HUES6 (cell line): ENCODE measurements at regions not wholly inside any gene's neighbourhood (a gene's known extent, or its start where the extent isn't known, plus 50 kb on each side); places are given as distances from the start of the nearest gene placed in this dataset.

Experiments used
- H3K27ac ChIP-seq: 2 replicates; pipeline ENCODE4 v1.7.0; 2013; ENCODE audit warnings: low read depth, mild to moderate bottlenecking, low read length, inconsistent platforms
- H3K27me3 ChIP-seq: 2 replicates; pipeline ENCODE4 v1.6.1; 2013; ENCODE audit warnings: low read length; ENCODE audit not compliant: control insufficient read depth, insufficient read depth
- H3K36me3 ChIP-seq: 2 replicates; pipeline ENCODE4 v1.6.1; 2013; ENCODE audit warnings: low read length; ENCODE audit not compliant: control insufficient read depth, insufficient read depth
- H3K4me1 ChIP-seq: 2 replicates; pipeline ENCODE4 v1.6.1; 2013; ENCODE audit warnings: low read length; ENCODE audit not compliant: control insufficient read depth, insufficient read depth
- H3K4me3 ChIP-seq: 2 replicates; pipeline ENCODE4 v1.5.1; 2013; ENCODE audit warnings: low read depth, low read length
- H3K9ac ChIP-seq: one replicate; pipeline ENCODE4 v1.6.1; 2013; ENCODE audit warnings: mild to moderate bottlenecking, low read length
- H3K9me3 ChIP-seq: 2 replicates; pipeline ENCODE4 v1.6.1; 2013; ENCODE audit warnings: low read depth, low read length; ENCODE audit not compliant: control insufficient read depth, insufficient read depth

GRCh38 chr16:86242244-86243122, 267.8 kb upstream of the FOXF1 start:
- H3K4me3 ChIP-seq: no peak overlapping the region
- H3K4me1 ChIP-seq: peaks cover 7% of the 10 kb centered on the region; the same call in 1 of the 2 replicates
- no peak overlapping the region for H3K27ac ChIP-seq
- H3K9ac ChIP-seq: no peak overlapping the region
- no peaks in the 10 kb centered on the region for H3K36me3 ChIP-seq
- H3K9me3 ChIP-seq: peaks cover 10% of the 10 kb centered on the region
- H3K27me3 ChIP-seq: peaks cover 12% of the 10 kb centered on the region

- Histone ChIP-seq H3K27me3 (peaks cover 12% of the 10 kb centered on the region), H3K4me1 (peaks cover 7% of the 10 kb centered on the region; the same call in 1 of the 2 replicates), H3K36me3 (no peaks in the 10 kb centered on the region), H3K9me3 (peaks cover 10% of the 10 kb centered on the region), H3K4me3 (no peak overlapping the region), H3K27ac (no peak overlapping the region), H3K9ac (no peak overlapping the region)
Observed at GRCh38 chr16:86243123-86243473, 267.2 kb upstream of the FOXF1 start.

DNA sequence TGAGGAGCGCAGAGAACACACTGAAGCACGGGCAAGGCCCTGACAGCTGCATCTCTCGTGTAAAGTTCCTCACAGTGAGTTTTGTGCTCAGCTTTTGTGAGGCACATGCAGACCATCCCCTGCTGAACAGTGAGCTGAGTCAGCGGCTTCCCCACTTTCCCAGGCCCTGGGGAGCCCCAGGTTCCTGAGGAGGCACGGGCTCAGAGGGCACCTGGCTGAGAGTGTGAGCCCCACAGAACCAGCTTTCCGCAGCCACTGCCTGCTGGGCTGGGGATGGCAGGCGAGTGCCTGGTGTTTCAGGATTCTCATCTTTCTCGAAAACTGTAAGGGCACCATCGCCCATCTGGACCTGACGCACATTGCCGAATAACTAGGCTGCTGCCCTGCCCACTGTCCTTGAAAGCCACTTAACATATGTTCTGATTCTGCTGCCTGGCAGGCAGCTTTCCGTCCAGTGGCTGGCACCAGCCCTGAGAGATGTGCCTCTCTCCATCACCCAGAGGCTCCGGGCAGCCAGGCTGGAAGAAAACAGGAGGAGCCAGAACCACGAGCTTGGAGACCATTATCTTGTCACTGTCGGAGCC, 266.7 kb upstream of the FOXF1 start:
- Histone ChIP-seq H3K9ac (no peak overlapping the region), H3K27me3 (peaks cover 12% of the 10 kb centered on the region), H3K4me3 (no peak overlapping the region), H3K4me1 (peaks cover 7% of the 10 kb centered on the region; the same call in 1 of the 2 replicates), H3K27ac (no peak overlapping the region), H3K36me3 (no peaks in the 10 kb centered on the region), H3K9me3 (peaks cover 10% of the 10 kb centered on the region)

- Histone ChIP-seq H3K27me3 (peaks cover 12% of the 10 kb centered on the region), H3K9ac (no peak overlapping the region), H3K36me3 (no peaks in the 10 kb centered on the region), H3K4me3 (no peak overlapping the region), H3K9me3 (peaks cover 10% of the 10 kb centered on the region), H3K4me1 (peaks cover 7% of the 10 kb centered on the region; the same call in 1 of the 2 replicates), H3K27ac (no peak overlapping the region)
Observed at GRCh38 chr16:86244158-86244557, 266.2 kb upstream of the FOXF1 start.

- H3K4me1 ChIP-seq: peaks cover 7% of the 10 kb centered on the region; the same call in 1 of the 2 replicates
- H3K27me3 ChIP-seq: peaks cover 12% of the 10 kb centered on the region
- H3K9ac ChIP-seq: no peak overlapping the region
- no peak overlapping the region for H3K27ac ChIP-seq
- peaks cover 10% of the 10 kb centered on the region for H3K9me3 ChIP-seq
- H3K36me3 ChIP-seq: no peaks in the 10 kb centered on the region
- no peak overlapping the region for H3K4me3 ChIP-seq
Observed at GRCh38 chr16:86244936-86245335, 265.4 kb upstream of the FOXF1 start.

DNA sequence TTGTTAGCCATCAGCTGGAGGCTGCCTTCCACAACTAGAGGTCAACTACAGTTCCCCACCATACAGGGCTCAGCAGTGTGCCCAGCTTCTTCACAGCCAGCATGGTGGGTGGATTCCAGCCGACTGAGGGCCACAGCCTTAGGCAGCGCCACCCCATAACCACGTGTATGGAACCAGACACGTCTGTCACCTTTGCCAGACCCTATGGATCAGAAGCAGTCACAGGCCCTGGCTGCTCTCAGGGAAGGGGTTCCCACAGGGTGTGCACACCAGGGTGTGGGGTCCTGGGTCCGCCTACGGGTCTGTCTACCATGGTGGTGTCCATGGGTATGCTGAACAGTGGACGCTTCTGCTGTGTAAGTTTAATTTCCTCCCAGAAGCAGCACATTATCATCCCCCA, 265.0 kb upstream of the FOXF1 start:
- H3K9me3 ChIP-seq: peaks cover 10% of the 10 kb centered on the region
- no peak overlapping the region for H3K9ac ChIP-seq
- H3K27me3 ChIP-seq: peaks cover 12% of the 10 kb centered on the region
- no peaks in the 10 kb centered on the region for H3K36me3 ChIP-seq
- H3K4me3 ChIP-seq: no peak overlapping the region
- H3K4me1 ChIP-seq: peaks cover 7% of the 10 kb centered on the region; the same call in 1 of the 2 replicates
- H3K27ac ChIP-seq: no peak overlapping the region

DNA sequence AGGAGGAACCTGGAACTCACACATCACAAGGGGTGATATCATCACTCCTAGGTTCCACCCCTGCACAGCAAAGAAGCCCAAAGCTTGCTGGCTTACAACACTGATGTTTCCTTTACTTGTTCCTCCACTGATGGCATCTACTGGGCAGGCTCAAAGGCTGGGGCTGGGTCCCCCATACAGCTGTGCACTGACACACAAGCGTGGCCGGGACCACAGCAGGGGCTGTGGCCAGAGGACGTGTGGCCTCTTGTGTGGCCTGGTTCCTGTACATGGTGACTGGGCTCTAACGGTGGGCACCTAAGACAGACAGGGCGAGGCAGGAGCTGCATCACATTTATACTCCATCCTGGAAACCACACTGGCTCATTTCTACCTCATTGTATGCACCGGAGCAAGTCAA, 264.4 kb upstream of the FOXF1 start:
- no peaks in the 10 kb centered on the region for H3K36me3 ChIP-seq
- peaks cover 6% of the 10 kb centered on the region; the same call in 1 of the 2 replicates for H3K4me1 ChIP-seq
- H3K27me3 ChIP-seq: peaks cover 12% of the 10 kb centered on the region
- no peak overlapping the region for H3K9ac ChIP-seq
- no peak overlapping the region for H3K27ac ChIP-seq
- H3K9me3 ChIP-seq: peaks cover 10% of the 10 kb centered on the region
- no peak overlapping the region for H3K4me3 ChIP-seq

- no peak overlapping the region for H3K27ac ChIP-seq
Observed at GRCh38 chr16:86248310-86248905, 261.9 kb upstream of the FOXF1 start.

DNA sequence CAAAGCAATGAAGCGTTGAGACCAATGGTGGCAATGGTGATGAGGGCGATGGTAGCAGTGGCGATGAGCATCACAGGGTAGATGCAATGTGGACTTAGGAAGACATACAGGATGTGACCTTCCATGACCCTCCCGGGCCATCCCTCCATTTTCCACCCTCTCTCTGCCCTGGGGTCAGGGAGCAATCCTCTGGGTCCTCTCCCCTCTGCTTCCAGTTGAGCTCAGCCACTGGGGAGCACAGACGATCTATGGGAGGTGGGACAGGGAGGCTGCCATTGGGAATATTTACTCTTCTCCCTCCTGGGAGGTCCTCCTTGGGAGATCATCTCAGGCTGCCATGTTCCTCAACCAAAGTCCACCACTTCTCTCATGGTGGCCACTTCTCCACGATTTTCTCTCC, 260.7 kb upstream of the FOXF1 start:
- no peaks in the 10 kb centered on the region for H3K36me3 ChIP-seq
- no peak overlapping the region for H3K9ac ChIP-seq
- no peak overlapping the region for H3K27ac ChIP-seq
- peaks cover 10% of the 10 kb centered on the region for H3K9me3 ChIP-seq
- H3K4me1 ChIP-seq: no peaks in the 10 kb centered on the region
- peaks cover 13% of the 10 kb centered on the region for H3K27me3 ChIP-seq
- H3K4me3 ChIP-seq: no peak overlapping the region

More at GRCh38 chr16:86248310-86248905, 261.9 kb upstream of the FOXF1 start:
- Histone ChIP-seq H3K9me3 (peaks cover 10% of the 10 kb centered on the region), H3K36me3 (no peaks in the 10 kb centered on the region), H3K27me3 (peaks cover 13% of the 10 kb centered on the region), H3K9ac (no peak overlapping the region), H3K4me1 (no peaks in the 10 kb centered on the region; the same call in 1 of the 2 replicates), H3K4me3 (no peak overlapping the region)

DNA sequence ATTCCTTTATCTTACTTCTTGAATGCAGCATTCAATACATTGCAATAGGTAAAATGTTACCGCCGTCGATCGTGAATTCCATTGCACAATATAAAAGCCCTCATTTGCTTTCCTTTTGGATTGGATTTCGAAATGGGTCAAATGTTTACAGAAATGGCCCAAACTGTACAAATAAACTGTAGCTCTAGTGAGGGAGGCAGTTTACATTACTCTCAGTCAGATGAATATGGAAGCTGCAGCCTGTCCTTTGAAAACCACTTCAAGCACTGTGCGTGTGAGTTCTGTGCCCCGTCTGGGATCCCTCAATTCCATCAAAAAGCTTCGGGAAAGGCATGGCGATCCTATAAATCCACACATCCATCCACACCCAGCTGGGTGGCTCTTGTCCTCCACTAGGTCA, 258.6 kb upstream of the FOXF1 start:
- no peak overlapping the region for H3K9ac ChIP-seq
- no peak overlapping the region for H3K4me3 ChIP-seq
- H3K27ac ChIP-seq: no peak overlapping the region
- peaks cover 8% of the 10 kb centered on the region for H3K27me3 ChIP-seq
- no peaks in the 10 kb centered on the region for H3K4me1 ChIP-seq
- no peaks in the 10 kb centered on the region for H3K36me3 ChIP-seq
- H3K9me3 ChIP-seq: peaks cover 6% of the 10 kb centered on the region; the same call in 1 of the 2 replicates

DNA sequence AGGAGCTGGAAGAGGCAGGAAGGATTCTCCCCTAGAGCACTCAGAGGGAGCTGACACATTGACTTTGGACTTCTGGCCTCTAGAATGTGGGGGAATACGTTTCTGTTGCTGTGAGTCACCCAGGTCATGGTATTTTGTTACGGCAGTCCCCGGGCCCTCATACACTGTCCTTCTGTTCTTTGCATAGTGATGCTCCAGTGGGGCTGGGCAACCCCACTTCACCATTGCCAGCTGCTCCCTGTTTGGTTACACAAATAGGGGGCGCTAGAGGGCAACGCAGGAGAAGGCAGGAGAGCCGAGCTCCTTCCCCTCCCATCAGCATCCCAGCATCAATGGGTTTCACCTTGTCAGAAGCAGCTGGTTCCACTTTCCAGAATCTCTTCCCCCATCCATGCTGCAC, 257.7 kb upstream of the FOXF1 start:
- no peak overlapping the region for H3K9ac ChIP-seq
- H3K27ac ChIP-seq: no peak overlapping the region
- no peak overlapping the region for H3K4me3 ChIP-seq
- no peaks in the 10 kb centered on the region for H3K36me3 ChIP-seq
- peaks cover 8% of the 10 kb centered on the region for H3K27me3 ChIP-seq
- H3K4me1 ChIP-seq: no peaks in the 10 kb centered on the region
- peaks cover 7% of the 10 kb centered on the region; the same call in 1 of the 2 replicates for H3K9me3 ChIP-seq
